ENCODE measurements at regions not wholly inside any gene's neighbourhood (a gene's known extent, or its start where the extent isn't known, plus 50 kb on each side); places are given as distances from the start of the nearest gene placed in this dataset.

DNA sequence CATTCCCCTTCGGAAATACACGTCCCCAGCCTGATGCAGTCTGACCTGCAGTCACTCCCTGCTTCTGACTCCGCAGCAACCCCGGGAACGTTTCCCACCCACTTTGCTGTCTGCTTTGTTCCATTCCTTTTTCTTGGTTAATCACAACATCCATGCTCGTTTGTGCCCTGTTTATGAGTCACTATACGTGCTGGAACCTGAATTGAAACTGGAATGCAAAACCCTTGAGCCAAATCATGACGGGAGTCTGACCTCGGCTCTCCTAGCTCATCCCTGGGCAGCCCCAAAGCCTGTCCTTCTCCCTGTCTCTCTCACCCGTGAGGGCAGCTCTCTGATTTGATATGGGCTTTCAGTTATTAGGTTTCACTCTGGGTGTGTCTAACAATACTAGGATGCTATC, 57.1 kb upstream of the RNF152 start:
- no peak for TF ChIP-seq TP53 (CRISPR knock-in tag; IDR thresholded peaks at IDR 0.05)
- no peak for TF ChIP-seq ESRRA (IDR thresholded peaks at IDR 0.05; ENCODE audit: borderline replicate concordance, low read length)
- TF ChIP-seq CEBPB (IDR thresholded peaks at IDR 0.05), result no peak
- TF ChIP-seq POLR2A (IDR thresholded peaks at IDR 0.05; ENCODE audit: low read length), result no peak
- no peak for TF ChIP-seq TFCP2L1 (CRISPR knock-in tag; IDR thresholded peaks at IDR 0.05)
- TF ChIP-seq, protein P1, sequence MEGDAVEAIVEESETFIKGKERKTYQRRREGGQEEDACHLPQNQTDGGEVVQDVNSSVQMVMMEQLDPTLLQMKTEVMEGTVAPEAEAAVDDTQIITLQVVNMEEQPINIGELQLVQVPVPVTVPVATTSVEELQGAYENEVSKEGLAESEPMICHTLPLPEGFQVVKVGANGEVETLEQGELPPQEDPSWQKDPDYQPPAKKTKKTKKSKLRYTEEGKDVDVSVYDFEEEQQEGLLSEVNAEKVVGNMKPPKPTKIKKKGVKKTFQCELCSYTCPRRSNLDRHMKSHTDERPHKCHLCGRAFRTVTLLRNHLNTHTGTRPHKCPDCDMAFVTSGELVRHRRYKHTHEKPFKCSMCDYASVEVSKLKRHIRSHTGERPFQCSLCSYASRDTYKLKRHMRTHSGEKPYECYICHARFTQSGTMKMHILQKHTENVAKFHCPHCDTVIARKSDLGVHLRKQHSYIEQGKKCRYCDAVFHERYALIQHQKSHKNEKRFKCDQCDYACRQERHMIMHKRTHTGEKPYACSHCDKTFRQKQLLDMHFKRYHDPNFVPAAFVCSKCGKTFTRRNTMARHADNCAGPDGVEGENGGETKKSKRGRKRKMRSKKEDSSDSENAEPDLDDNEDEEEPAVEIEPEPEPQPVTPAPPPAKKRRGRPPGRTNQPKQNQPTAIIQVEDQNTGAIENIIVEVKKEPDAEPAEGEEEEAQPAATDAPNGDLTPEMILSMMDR (IDR thresholded peaks at IDR 0.05), result no peak
- no peak for TF ChIP-seq SMC3 (IDR thresholded peaks at IDR 0.05)
- no peak for TF ChIP-seq EP300 (IDR thresholded peaks at IDR 0.05)
- TF ChIP-seq, protein P2, sequence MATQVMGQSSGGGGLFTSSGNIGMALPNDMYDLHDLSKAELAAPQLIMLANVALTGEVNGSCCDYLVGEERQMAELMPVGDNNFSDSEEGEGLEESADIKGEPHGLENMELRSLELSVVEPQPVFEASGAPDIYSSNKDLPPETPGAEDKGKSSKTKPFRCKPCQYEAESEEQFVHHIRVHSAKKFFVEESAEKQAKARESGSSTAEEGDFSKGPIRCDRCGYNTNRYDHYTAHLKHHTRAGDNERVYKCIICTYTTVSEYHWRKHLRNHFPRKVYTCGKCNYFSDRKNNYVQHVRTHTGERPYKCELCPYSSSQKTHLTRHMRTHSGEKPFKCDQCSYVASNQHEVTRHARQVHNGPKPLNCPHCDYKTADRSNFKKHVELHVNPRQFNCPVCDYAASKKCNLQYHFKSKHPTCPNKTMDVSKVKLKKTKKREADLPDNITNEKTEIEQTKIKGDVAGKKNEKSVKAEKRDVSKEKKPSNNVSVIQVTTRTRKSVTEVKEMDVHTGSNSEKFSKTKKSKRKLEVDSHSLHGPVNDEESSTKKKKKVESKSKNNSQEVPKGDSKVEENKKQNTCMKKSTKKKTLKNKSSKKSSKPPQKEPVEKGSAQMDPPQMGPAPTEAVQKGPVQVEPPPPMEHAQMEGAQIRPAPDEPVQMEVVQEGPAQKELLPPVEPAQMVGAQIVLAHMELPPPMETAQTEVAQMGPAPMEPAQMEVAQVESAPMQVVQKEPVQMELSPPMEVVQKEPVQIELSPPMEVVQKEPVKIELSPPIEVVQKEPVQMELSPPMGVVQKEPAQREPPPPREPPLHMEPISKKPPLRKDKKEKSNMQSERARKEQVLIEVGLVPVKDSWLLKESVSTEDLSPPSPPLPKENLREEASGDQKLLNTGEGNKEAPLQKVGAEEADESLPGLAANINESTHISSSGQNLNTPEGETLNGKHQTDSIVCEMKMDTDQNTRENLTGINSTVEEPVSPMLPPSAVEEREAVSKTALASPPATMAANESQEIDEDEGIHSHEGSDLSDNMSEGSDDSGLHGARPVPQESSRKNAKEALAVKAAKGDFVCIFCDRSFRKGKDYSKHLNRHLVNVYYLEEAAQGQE (IDR thresholded peaks at IDR 0.05), result no peak
